ENCODE measurements at regions not wholly inside any gene's neighbourhood (a gene's known extent, or its start where the extent isn't known, plus 50 kb on each side); places are given as distances from the start of the nearest gene placed in this dataset.

GRCh38 chr4:89404530-89404929 lies 96.9 kb upstream of the GPRIN3 start:
- in situ Hi-C loops (cut with HindIII; ENCODE audit: low pct_ligation_motif_present, low pct_unique_long_range_greater_than_20kb, low sequenced_read_pairs) = no loop called here
- no peak for DNase-seq

GRCh38 chr4:89403826-89404225 lies 96.2 kb upstream of the GPRIN3 start:
- DNase-seq = no peak
- in situ Hi-C loops (cut with HindIII; ENCODE audit: low pct_ligation_motif_present, low pct_unique_long_range_greater_than_20kb, low sequenced_read_pairs) = no loop called here

- DNase-seq = no peak
- in situ Hi-C loops (cut with HindIII; ENCODE audit: low pct_ligation_motif_present, low pct_unique_long_range_greater_than_20kb, low sequenced_read_pairs) = no loop called here
These were observed 92.9 kb upstream of the GPRIN3 start for GRCh38 chr4:89400287-89401035.

- in situ Hi-C loops (cut with HindIII; ENCODE audit: low pct_ligation_motif_present, low pct_unique_long_range_greater_than_20kb, low sequenced_read_pairs) = no loop called here
- DNase-seq = no peak
These were observed 91.0 kb upstream of the GPRIN3 start for GRCh38 chr4:89398644-89399043.

GRCh38 chr4:89398146-89398545 lies 90.5 kb upstream of the GPRIN3 start:
- in situ Hi-C loops (cut with HindIII; ENCODE audit: low pct_ligation_motif_present, low pct_unique_long_range_greater_than_20kb, low sequenced_read_pairs) = no loop called here
- no peak for DNase-seq

GRCh38 chr4:89397441-89397840 lies 89.8 kb upstream of the GPRIN3 start:
- DNase-seq = no peak
- in situ Hi-C loops (cut with HindIII; ENCODE audit: low pct_ligation_motif_present, low pct_unique_long_range_greater_than_20kb, low sequenced_read_pairs) = no loop called here

- DNase-seq = no peak
- in situ Hi-C loops (cut with HindIII; ENCODE audit: low pct_ligation_motif_present, low pct_unique_long_range_greater_than_20kb, low sequenced_read_pairs) = no loop called here
These were observed 74.8 kb upstream of the GPRIN3 start for GRCh38 chr4:89382439-89382838.

- in situ Hi-C loops (cut with HindIII; ENCODE audit: low pct_ligation_motif_present, low pct_unique_long_range_greater_than_20kb, low sequenced_read_pairs) = no loop called here
- DNase-seq = no peak
These were observed 73.4 kb upstream of the GPRIN3 start for GRCh38 chr4:89380980-89381379.

GRCh38 chr4:89379511-89380044 lies 72.0 kb upstream of the GPRIN3 start:
- no peak for DNase-seq
- in situ Hi-C loops (cut with HindIII; ENCODE audit: low pct_ligation_motif_present, low pct_unique_long_range_greater_than_20kb, low sequenced_read_pairs) = no loop called here

GRCh38 chr4:89373394-89373793 lies 65.8 kb upstream of the GPRIN3 start:
- in situ Hi-C loops (cut with HindIII; ENCODE audit: low pct_ligation_motif_present, low pct_unique_long_range_greater_than_20kb, low sequenced_read_pairs) = no loop called here
- DNase-seq = no peak

- in situ Hi-C loops (cut with HindIII; ENCODE audit: low pct_ligation_motif_present, low pct_unique_long_range_greater_than_20kb, low sequenced_read_pairs) = no loop called here
- no peak for DNase-seq
These were observed 64.0 kb upstream of the GPRIN3 start for GRCh38 chr4:89371614-89372013.

GRCh38 chr4:89369581-89369980 lies 62.0 kb upstream of the GPRIN3 start:
- in situ Hi-C loops (cut with HindIII; ENCODE audit: low pct_ligation_motif_present, low pct_unique_long_range_greater_than_20kb, low sequenced_read_pairs) = no loop called here
- no peak for DNase-seq

GRCh38 chr4:89368861-89369260 lies 61.3 kb upstream of the GPRIN3 start:
- in situ Hi-C loops (cut with HindIII; ENCODE audit: low pct_ligation_motif_present, low pct_unique_long_range_greater_than_20kb, low sequenced_read_pairs) = no loop called here
- DNase-seq = no peak

- no peak for DNase-seq
- in situ Hi-C loops (cut with HindIII; ENCODE audit: low pct_ligation_motif_present, low pct_unique_long_range_greater_than_20kb, low sequenced_read_pairs) = no loop called here
These were observed 58.2 kb upstream of the GPRIN3 start for GRCh38 chr4:89365776-89366175.

GRCh38 chr4:89365375-89365774 lies 57.8 kb upstream of the GPRIN3 start:
- in situ Hi-C loops (cut with HindIII; ENCODE audit: low pct_ligation_motif_present, low pct_unique_long_range_greater_than_20kb, low sequenced_read_pairs) = no loop called here
- no peak for DNase-seq

- no peak for DNase-seq
- in situ Hi-C loops (cut with HindIII; ENCODE audit: low pct_ligation_motif_present, low pct_unique_long_range_greater_than_20kb, low sequenced_read_pairs) = no loop called here
These were observed 56.9 kb upstream of the GPRIN3 start for GRCh38 chr4:89364541-89364940.

GRCh38 chr4:89363786-89364185 lies 56.2 kb upstream of the GPRIN3 start:
- in situ Hi-C loops (cut with HindIII; ENCODE audit: low pct_ligation_motif_present, low pct_unique_long_range_greater_than_20kb, low sequenced_read_pairs) = no loop called here
- no peak for DNase-seq

GRCh38 chr4:89358935-89359638 lies 51.5 kb upstream of the GPRIN3 start:
- no peak for DNase-seq
- in situ Hi-C loops (cut with HindIII; ENCODE audit: low pct_ligation_motif_present, low pct_unique_long_range_greater_than_20kb, low sequenced_read_pairs) = no loop called here

- DNase-seq = no peak
- in situ Hi-C loops (cut with HindIII; ENCODE audit: low pct_ligation_motif_present, low pct_unique_long_range_greater_than_20kb, low sequenced_read_pairs) = no loop called here
These were observed 50.2 kb upstream of the GPRIN3 start for GRCh38 chr4:89357787-89358186.
